Sigmoid colon (tissue), 6 donors: ENCODE measurements at regions not wholly inside any gene's neighbourhood (a gene's known extent, or its start where the extent isn't known, plus 50 kb on each side); places are given as distances from the start of the nearest gene placed in this dataset.
A peak's percentile ranks its signal among the peaks of the same experiment; 100 is the strongest.

Experiments
- DNase-seq: peaks from one replicate; pipeline ENCODE4 v3.0.0-alpha.2; 2019
- H3K27ac ChIP-seq, 4 donors: fragments of 200-600 bp; sonication (generic); one replicate each; pipeline ENCODE4 v1.5.1; 2016 to 2019; ENCODE audit warnings: mild to moderate bottlenecking in 1 of 4
- H3K27me3 ChIP-seq, 3 donors: fragments of 200-600 bp; sonication (generic); one replicate each; pipeline ENCODE4 v1.5.1; 2019; ENCODE audit warnings: mild to moderate bottlenecking in 1 of 3
- H3K36me3 ChIP-seq, 4 donors: fragments of 200-600 bp; sonication (generic); one replicate each; pipeline ENCODE4 v1.5.1; 2016 to 2019
- H3K4me1 ChIP-seq, 4 donors: fragments of 200-600 bp; sonication (generic); one replicate each; pipeline ENCODE4 v1.5.1; 2017 to 2019
- H3K4me3 ChIP-seq, 4 donors: fragments of 200-600 bp; sonication (generic); one replicate each; pipeline ENCODE4 v1.5.1; 2017 to 2019; ENCODE audit warnings: mild to moderate bottlenecking in 2 of 4, moderate library complexity in 1 of 4
- H3K9me3 ChIP-seq, 4 donors: fragments of 200-600 bp in 3 of 4; sonication (generic) in 3 of 4; one replicate each; pipeline versions ENCODE4 v1.5.1 to v1.6.1; 2013 to 2019
- EP300 ChIP-seq, 4 donors: sonication (generic); formaldehyde crosslinking; IDR thresholded peaks; one replicate each; pipeline ENCODE4 v1.6.1; 2017; ENCODE audit warnings: antibody characterized with exemption in 4 of 4
- POLR2A ChIP-seq, 2 donors: fragments of 450-650 bp; IDR thresholded peaks; one replicate each; pipeline ENCODE4 v1.6.1; 2016; ENCODE audit warnings: antibody characterized with exemption in 2 of 2, mild to moderate bottlenecking in 2 of 2, moderate library complexity in 2 of 2
- POLR2AphosphoS5 ChIP-seq, 4 donors: sonication (generic); formaldehyde crosslinking; IDR thresholded peaks; one replicate each; pipeline ENCODE4 v1.6.1; 2017; ENCODE audit warnings: antibody characterized with exemption in 4 of 4
- WGBS, 2 donors: extraction: QIAGEN DNeasy Blood & Tissue Kit; methylation state at CpG; one replicate each; pipeline ENCODE4 v1.1.7; 2013; 5-methylcytosine and 5-hydroxymethylcytosine counted together
- intact Hi-C: fragments of 100-400 bp; cut with DNase I; formaldehyde crosslinking; loops from one replicate; pipeline ENCODE4 v1.15.1; 2023
- TF ChIP-seq, protein P1 (sequence below), 4 experiments: fragments of 450-650 bp in 3 of 4; fragments of 200-600 bp in 1 of 4; IDR thresholded peaks; one replicate each; pipeline ENCODE4 v1.5.1; 2016 to 2019; ENCODE audit warnings: antibody characterized with exemption in 4 of 4, mild to moderate bottlenecking in 3 of 4, moderate library complexity in 2 of 4
- donor health status: healthy with polysubstance abuse.
- donor health status: healthy.

DNA sequence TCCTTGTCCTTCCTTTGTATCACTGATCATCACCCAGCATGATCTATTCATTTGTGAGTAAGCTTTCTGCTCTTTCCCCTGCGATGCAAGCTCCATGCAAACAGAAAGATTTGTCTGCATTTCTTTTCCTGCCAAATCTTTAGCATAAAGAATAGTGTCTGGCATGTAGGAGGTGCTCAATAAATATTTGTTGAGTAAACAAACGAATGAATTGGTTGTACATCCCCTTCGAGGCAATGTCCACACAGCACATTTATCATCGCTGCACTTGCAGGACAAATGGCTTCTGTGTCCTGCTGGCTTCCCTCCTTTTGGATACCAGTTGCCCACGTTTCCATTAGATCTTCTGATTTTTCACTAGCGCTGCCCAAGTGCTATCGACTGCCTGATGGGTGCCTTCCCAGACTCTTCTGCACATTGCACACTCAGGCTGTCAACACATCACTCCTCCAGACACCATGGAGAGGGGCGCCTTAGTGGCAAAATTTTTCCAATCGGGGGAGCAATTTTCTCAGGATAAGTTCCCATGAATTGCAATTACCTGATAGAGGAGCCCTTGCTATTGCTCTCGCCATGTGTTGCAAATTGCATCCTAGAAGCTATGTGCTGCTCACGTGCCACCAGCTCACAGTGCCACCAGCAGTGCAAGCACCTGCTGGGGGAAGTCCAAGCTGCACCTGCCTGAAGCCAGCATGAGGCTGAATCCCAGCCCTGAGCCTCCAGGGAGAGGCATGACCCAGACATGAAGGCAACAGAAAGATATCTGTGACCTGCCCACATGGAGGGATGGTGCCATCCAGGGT lies 206.6 kb downstream of the KIF26A start:
- H3K27me3 ChIP-seq = peaks cover 0 to 15% (median 10%) of the 10 kb centered on the region in 3 donors
- TF ChIP-seq POLR2A (IDR thresholded peaks at IDR 0.05) = no peak
- peak; percentile 9 for DNase-seq

DNA sequence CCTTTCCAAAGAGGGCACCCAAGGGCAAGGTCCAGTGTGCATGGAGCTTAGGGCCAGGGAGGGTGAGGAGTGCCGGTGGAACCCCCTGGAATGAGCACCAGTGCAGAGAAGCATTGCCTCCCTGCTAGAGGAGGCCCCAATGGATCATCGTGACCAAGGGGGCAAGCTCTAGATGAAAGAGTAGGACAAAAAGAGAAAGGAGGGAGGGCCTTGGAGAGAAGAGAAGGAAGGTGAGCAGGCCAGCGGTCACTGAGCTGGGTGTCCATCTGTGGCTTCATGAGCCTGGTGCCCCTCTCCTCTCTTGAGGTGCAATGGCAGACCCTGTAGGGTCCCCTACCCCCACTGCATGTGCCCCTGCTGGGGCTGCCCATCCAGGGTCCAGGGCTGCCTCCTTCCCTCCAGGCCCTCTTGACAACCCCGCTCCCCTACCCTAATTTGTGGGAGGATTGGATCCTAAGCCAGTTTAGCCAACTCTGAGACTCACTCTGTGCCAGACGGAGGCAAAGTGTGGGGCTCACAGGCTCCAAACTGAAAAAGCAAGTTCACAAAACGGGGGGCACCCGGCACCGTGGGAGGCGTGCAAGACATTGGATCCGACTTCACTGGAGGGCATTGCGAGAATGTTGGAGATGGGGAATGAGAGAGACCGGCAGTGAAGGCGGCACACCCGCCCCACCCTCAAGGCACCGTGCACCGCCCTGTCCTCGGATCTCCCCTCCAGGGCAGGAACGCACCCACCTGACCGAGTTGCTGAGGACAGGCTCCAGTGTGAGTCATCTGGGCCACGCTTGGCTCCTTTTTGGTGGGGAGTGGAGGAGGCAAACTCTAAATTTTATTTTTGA lies 207.5 kb downstream of the KIF26A start:
- TF ChIP-seq POLR2AphosphoS5 (IDR thresholded peaks at IDR 0.05) (no peak), EP300 (IDR thresholded peaks at IDR 0.05) (no peak), POLR2A (IDR thresholded peaks at IDR 0.05) (no peak)
- TF ChIP-seq, protein P1, sequence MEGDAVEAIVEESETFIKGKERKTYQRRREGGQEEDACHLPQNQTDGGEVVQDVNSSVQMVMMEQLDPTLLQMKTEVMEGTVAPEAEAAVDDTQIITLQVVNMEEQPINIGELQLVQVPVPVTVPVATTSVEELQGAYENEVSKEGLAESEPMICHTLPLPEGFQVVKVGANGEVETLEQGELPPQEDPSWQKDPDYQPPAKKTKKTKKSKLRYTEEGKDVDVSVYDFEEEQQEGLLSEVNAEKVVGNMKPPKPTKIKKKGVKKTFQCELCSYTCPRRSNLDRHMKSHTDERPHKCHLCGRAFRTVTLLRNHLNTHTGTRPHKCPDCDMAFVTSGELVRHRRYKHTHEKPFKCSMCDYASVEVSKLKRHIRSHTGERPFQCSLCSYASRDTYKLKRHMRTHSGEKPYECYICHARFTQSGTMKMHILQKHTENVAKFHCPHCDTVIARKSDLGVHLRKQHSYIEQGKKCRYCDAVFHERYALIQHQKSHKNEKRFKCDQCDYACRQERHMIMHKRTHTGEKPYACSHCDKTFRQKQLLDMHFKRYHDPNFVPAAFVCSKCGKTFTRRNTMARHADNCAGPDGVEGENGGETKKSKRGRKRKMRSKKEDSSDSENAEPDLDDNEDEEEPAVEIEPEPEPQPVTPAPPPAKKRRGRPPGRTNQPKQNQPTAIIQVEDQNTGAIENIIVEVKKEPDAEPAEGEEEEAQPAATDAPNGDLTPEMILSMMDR (IDR thresholded peaks at IDR 0.05) = no peak
- peaks cover 0 to 24% (median 19%) of the 10 kb centered on the region in 4 donors for H3K4me1 ChIP-seq
- DNase-seq = peak; percentile 58
- WGBS, 2 donors = 56 to 84% methylated on average over 20 of the region's 20 CpGs
- H3K4me3 ChIP-seq = no peak overlapping the region
- no peak overlapping the region for H3K27ac ChIP-seq
- H3K36me3 ChIP-seq = no peaks in the 10 kb centered on the region
- intact Hi-C loops = no loop called here
- H3K9me3 ChIP-seq = no peaks in the 10 kb centered on the region
- H3K27me3 ChIP-seq = peaks cover 0 to 15% (median 10%) of the 10 kb centered on the region in 3 donors

More for the DNA sequence above, 206.6 kb downstream of the KIF26A start:
- peaks cover 0 to 16% (median 11%) of the 10 kb centered on the region in 4 donors for H3K4me1 ChIP-seq
- WGBS, 2 donors = 37 to 71% methylated on average over 11 of the region's 11 CpGs
- H3K9me3 ChIP-seq = no peaks in the 10 kb centered on the region
- intact Hi-C loops = no loop called here
- no peak overlapping the region for H3K27ac ChIP-seq
- no peak overlapping the region for H3K4me3 ChIP-seq
- H3K36me3 ChIP-seq = no peaks in the 10 kb centered on the region

DNA sequence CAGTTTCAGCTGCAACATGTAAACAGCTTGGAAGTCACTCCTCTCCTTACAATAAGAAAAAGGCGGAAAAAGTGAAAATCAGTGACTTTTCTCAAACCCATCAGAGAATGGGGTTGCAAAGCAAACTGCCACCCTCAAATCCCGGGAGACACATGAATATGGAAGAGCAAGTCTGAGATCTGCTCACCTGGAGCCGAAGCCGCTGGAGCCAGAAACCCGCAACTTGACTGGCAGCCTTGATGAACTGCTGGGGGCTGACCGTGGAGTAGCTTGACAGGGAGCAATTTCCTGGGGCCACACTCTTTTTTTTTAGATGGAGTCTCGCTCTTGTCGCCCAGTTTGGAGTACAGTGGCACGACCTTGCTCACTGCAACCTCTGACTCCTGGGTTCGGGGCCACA lies 208.2 kb downstream of the KIF26A start:
- Histone ChIP-seq H3K36me3 (no peaks in the 10 kb centered on the region), H3K9me3 (no peaks in the 10 kb centered on the region), H3K27me3 (peaks cover 0 to 15% (median 10%) of the 10 kb centered on the region in 3 donors), H3K4me1 (peaks cover 0 to 25% (median 20%) of the 10 kb centered on the region in 4 donors), H3K4me3 (no peak overlapping the region), H3K27ac (no peak overlapping the region)
- 88 to 89% methylated on average over 10 of the region's 10 CpGs for WGBS, 2 donors
- intact Hi-C loops = no loop called here
- peak; percentile 30 for DNase-seq
- TF ChIP-seq POLR2AphosphoS5 (IDR thresholded peaks at IDR 0.05) (no peak), EP300 (IDR thresholded peaks at IDR 0.05) (no peak), POLR2A (IDR thresholded peaks at IDR 0.05) (no peak)
- TF ChIP-seq, protein P1 (IDR thresholded peaks at IDR 0.05) = no peak

DNA sequence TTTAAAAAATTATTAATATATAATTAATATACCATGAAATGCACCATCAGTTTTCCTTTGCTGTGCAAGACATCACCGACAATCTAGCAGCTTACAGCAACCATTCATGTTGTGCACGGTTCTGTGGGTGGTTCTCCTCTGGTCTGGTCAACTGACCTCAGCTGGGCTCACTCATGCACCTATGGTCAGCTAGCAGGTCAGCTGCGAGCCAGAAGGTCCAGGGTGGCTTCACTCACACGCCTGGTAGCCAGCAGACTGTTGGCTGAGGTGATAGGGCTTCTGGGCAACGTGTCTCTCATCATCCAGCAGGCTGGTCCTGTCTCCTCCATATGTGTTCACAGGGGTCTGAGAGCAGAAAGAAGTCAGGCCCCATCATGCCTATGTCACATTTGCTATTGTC lies 210.4 kb downstream of the KIF26A start:
- intact Hi-C loops = no loop called here
- Histone ChIP-seq H3K27me3 (peaks cover 0 to 7% (median 7%) of the 10 kb centered on the region in 3 donors), H3K4me3 (no peak overlapping the region), H3K36me3 (no peaks in the 10 kb centered on the region), H3K27ac (no peak overlapping the region), H3K4me1 (peaks cover 0 to 12% (median 11%) of the 10 kb centered on the region in 4 donors), H3K9me3 (peaks cover 0 to 6% (median 0%) of the 10 kb centered on the region in 4 donors)
- DNase-seq = peak; percentile 53
- TF ChIP-seq, protein P1 (IDR thresholded peaks at IDR 0.05) = no peak
- TF ChIP-seq POLR2AphosphoS5 (IDR thresholded peaks at IDR 0.05) (no peak), EP300 (IDR thresholded peaks at IDR 0.05) (no peak), POLR2A (IDR thresholded peaks at IDR 0.05) (no peak)
- 71 to 80% methylated on average over 5 of the region's 5 CpGs for WGBS, 2 donors

DNA sequence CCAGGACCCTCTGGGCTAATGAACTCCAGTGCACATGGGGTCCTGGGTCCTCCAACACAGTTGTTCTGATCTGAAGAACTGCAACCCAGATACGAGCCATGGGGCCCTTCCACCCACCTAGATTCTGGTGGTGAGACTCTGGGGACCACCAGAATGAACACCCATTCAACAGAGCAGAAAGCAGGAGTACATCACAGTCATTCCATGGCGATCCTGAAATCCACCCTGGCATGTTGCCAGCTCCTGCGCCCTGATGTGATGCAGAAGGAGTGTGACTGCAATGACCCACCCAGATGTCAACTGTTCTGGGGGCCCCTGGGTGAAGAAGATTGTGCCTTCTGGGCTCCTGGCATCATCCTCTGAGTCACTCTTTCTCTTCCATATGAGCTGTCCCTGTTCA lies 211.6 kb downstream of the KIF26A start:
- 74 to 82% methylated on average over 3 of the region's 3 CpGs for WGBS, 2 donors
- intact Hi-C loops = no loop called here
- Histone ChIP-seq H3K36me3 (no peaks in the 10 kb centered on the region), H3K4me1 (peaks cover 0 to 12% (median 11%) of the 10 kb centered on the region in 4 donors), H3K27me3 (no peaks in the 10 kb centered on the region), H3K4me3 (no peak overlapping the region), H3K9me3 (peaks cover 0 to 6% (median 0%) of the 10 kb centered on the region in 4 donors), H3K27ac (peak overlapping the region in 2 of 4 donors; percentile 10 to 34)
- peak; percentile 54 for DNase-seq
- TF ChIP-seq EP300 (IDR thresholded peaks at IDR 0.05) = no peak
- no peak for TF ChIP-seq POLR2AphosphoS5 (IDR thresholded peaks at IDR 0.05)
- no peak for TF ChIP-seq POLR2A (IDR thresholded peaks at IDR 0.05)
- TF ChIP-seq, protein P1 (IDR thresholded peaks at IDR 0.05) = no peak
